GM18520 (cell line): ENCODE measurements at regions not wholly inside any gene's neighbourhood (a gene's known extent, or its start where the extent isn't known, plus 50 kb on each side); places are given as distances from the start of the nearest gene placed in this dataset.

Experiments used
- ATAC-seq: cut with Tn5 transposase; IDR thresholded peaks from one replicate; pipeline ENCODE4 v1.9.1; 2021; ENCODE audit not compliant: unreplicated experiment

- no peak for ATAC-seq
Measured at GRCh38 chr16:66266436-66267291, 99.8 kb upstream of the CDH5 start.

- ATAC-seq, result no peak
Measured at GRCh38 chr16:66265556-66266141, 100.8 kb upstream of the CDH5 start.

GRCh38 chr16:66265048-66265415, 101.5 kb upstream of the CDH5 start:
- ATAC-seq, result no peak

- no peak for ATAC-seq
Measured at GRCh38 chr16:66264311-66265047, 102.0 kb upstream of the CDH5 start.

GRCh38 chr16:66263973-66264310, 102.5 kb upstream of the CDH5 start:
- ATAC-seq, result no peak

GRCh38 chr16:66263168-66263972, 103.1 kb upstream of the CDH5 start:
- no peak for ATAC-seq

- ATAC-seq, result no peak
Measured at GRCh38 chr16:66262253-66263167, 104.0 kb upstream of the CDH5 start.

GRCh38 chr16:66261826-66262225, 104.7 kb upstream of the CDH5 start:
- no peak for ATAC-seq

- ATAC-seq, result no peak
Measured at GRCh38 chr16:66260522-66261254, 105.8 kb upstream of the CDH5 start.

GRCh38 chr16:66258916-66259845, 107.3 kb upstream of the CDH5 start:
- ATAC-seq, result no peak

GRCh38 chr16:66256919-66257318, 109.6 kb upstream of the CDH5 start:
- ATAC-seq, result no peak

- ATAC-seq, result no peak
Measured at GRCh38 chr16:66255647-66256046, 110.8 kb upstream of the CDH5 start.

- no peak for ATAC-seq
Measured at GRCh38 chr16:66254751-66255150, 111.7 kb upstream of the CDH5 start.

GRCh38 chr16:66254106-66254505, 112.4 kb upstream of the CDH5 start:
- ATAC-seq, result no peak

GRCh38 chr16:66251476-66252160, 114.9 kb upstream of the CDH5 start:
- no peak for ATAC-seq

- no peak for ATAC-seq
Measured at GRCh38 chr16:66250686-66251431, 115.6 kb upstream of the CDH5 start.
